HCT116 (cell line): ENCODE measurements at regions not wholly inside any gene's neighbourhood (a gene's known extent, or its start where the extent isn't known, plus 50 kb on each side); places are given as distances from the start of the nearest gene placed in this dataset.

Experiments
- ATAC-seq: fragments of 200-7000 bp; cut with Tn5 transposase; 2 replicates; pipeline ENCODE4 v1.9.1; 2020; ENCODE audit warnings: mild to moderate bottlenecking, moderate library complexity
- BruUV-seq: library from RNA; stranded (reverse); fragments of 400-500 nt; replicated peaks from 2 replicates; lab custom pipeline; 2021; lab: Mats Ljungman, UMichigan
- CTCF ChIA-PET: fragments of 300-600 bp; sonication (Branson Sonifier 250); formaldehyde crosslinking; loops from one replicate; lab custom pipeline; 2021; ENCODE audit warnings: antibody characterized with exemption; lab: Charles Lee
- POLR2A ChIA-PET: fragments of 300-600, 350-600 bp; sonication (Branson Sonifier 250); formaldehyde crosslinking; loops from one replicate; lab custom pipeline; 2021; ENCODE audit warnings: antibody characterized with exemption; lab: Charles Lee
- RAD21 ChIA-PET, 2 experiments: fragments of 300-600 bp; sonication (Branson Sonifier 250); formaldehyde crosslinking; loops; one replicate each; lab custom pipeline; 2023; ENCODE audit warnings: low total read pairs in 2 of 2; ENCODE audit not compliant: uncharacterized antibody in 2 of 2, unreplicated experiment in 2 of 2, low non-redundant PET in 1 of 2; lab: Charles Lee
- DNase-seq: peaks from one replicate; pipeline ENCODE4 v3.0.0-alpha.2; 2010; ENCODE audit warnings: low read depth, low spot score
- H2AFZ ChIP-seq: fragments of 200-600 bp; shearing (Covaris generic), sonication (generic); 2 replicates; pipeline ENCODE4 v1.6.1; 2017; ENCODE audit warnings: low read depth, mixed run types, mixed read lengths, antibody characterized with exemption, low read length; ENCODE audit not compliant: poor library complexity, severe bottlenecking
- H3K27ac ChIP-seq: 2 replicates; pipeline ENCODE4 v1.5.1; 2012; ENCODE audit warnings: low read depth, low read length
- H3K27me3 ChIP-seq: fragments of 200-600 bp; sonication (generic); 2 replicates; pipeline ENCODE4 v1.6.1; 2016; ENCODE audit warnings: mixed run types, low read length, mixed read lengths; ENCODE audit not compliant: insufficient read depth
- H3K36me3 ChIP-seq, 2 experiments: fragments of 200-500 bp in 1 of 2; fragments of 200-600 bp in 1 of 2; sonication (Bioruptor generic) in 1 of 2; sonication (generic) in 1 of 2; 2 replicates each; pipeline versions ENCODE4 v1.5.1 to v1.6.1; 2014 to 2016; ENCODE audit warnings: low read length in 2 of 2, inconsistent platforms in 1 of 2, mixed read lengths in 1 of 2, mixed run types in 1 of 2; ENCODE audit not compliant: insufficient read depth in 2 of 2, control insufficient read depth in 1 of 2
- H3K4me1 ChIP-seq, 2 experiments: fragments of 200-600 bp in 1 of 2; sonication (generic) in 1 of 2; 2 replicates each; pipeline versions ENCODE4 v1.5.1 to v1.6.1; 2012 to 2017; ENCODE audit warnings: low read length in 2 of 2, inconsistent platforms in 1 of 2, mild to moderate bottlenecking in 1 of 2, mixed read lengths in 1 of 2, mixed run types in 1 of 2, moderate library complexity in 1 of 2; ENCODE audit not compliant: insufficient read depth in 2 of 2, control insufficient read depth in 1 of 2
- H3K4me2 ChIP-seq: fragments of 200-600 bp; sonication (generic); 2 replicates; pipeline ENCODE4 v1.6.1; 2017; ENCODE audit warnings: mixed run types, low read length, mixed read lengths
- H3K4me3 ChIP-seq, 2 experiments: fragments of 200-600 bp in 1 of 2; sonication (generic) in 1 of 2; replicated peaks in 1 of 2; 2 replicates each; pipeline ENCODE4 v1.5.1; 2011 to 2016; ENCODE audit warnings: low read length in 2 of 2, control low read depth in 1 of 2, low read depth in 1 of 2, mild to moderate bottlenecking in 1 of 2, mixed read lengths in 1 of 2, mixed run types in 1 of 2
- H3K79me2 ChIP-seq: fragments of 200-600 bp; sonication (generic); 2 replicates; pipeline ENCODE4 v1.6.1; 2017; ENCODE audit warnings: mild to moderate bottlenecking, mixed run types, low read length, moderate library complexity, mixed read lengths; ENCODE audit not compliant: insufficient read depth
- H3K9ac ChIP-seq: fragments of 200-600 bp; sonication (generic); 2 replicates; pipeline ENCODE4 v1.6.1; 2016; ENCODE audit warnings: low read length, mixed read lengths
- H3K9me2 ChIP-seq: fragments of 200-600 bp; sonication (generic), shearing (Covaris generic); 2 replicates; pipeline ENCODE4 v1.6.1; 2017; ENCODE audit warnings: mixed run types, mild to moderate bottlenecking, moderate library complexity; ENCODE audit not compliant: insufficient read depth
- H3K9me3 ChIP-seq, 2 experiments: fragments of 200-500 bp in 1 of 2; fragments of 200-600 bp in 1 of 2; sonication (Bioruptor generic) in 1 of 2; sonication (generic) in 1 of 2; 2 replicates each; pipeline ENCODE4 v1.6.1; 2014 to 2017; ENCODE audit warnings: low read length in 2 of 2, mixed read lengths in 2 of 2, inconsistent platforms in 1 of 2, low read depth in 1 of 2, mild to moderate bottlenecking in 1 of 2, mixed run types in 1 of 2, moderate library complexity in 1 of 2; ENCODE audit not compliant: control insufficient read depth in 1 of 2, insufficient read depth in 1 of 2
- H4K20me1 ChIP-seq: fragments of 200-600 bp; sonication (generic), shearing (Covaris generic); 2 replicates; pipeline ENCODE4 v1.6.1; 2017; ENCODE audit warnings: mixed run types, mild to moderate bottlenecking, moderate library complexity; ENCODE audit not compliant: insufficient read depth
- CBX3 ChIP-seq: IDR thresholded peaks from 2 replicates; pipeline ENCODE4 v1.6.1; 2012; ENCODE audit warnings: low read depth
- CEBPB ChIP-seq: IDR thresholded peaks from 2 replicates; pipeline ENCODE4 v1.6.1; 2012; ENCODE audit warnings: low read depth
- ELF1 ChIP-seq: IDR thresholded peaks from 2 replicates; pipeline ENCODE4 v1.6.1; 2012; ENCODE audit warnings: low read depth, borderline replicate concordance
- EZH2 ChIP-seq: fragments of 200-600 bp; sonication (generic); IDR thresholded peaks from 2 replicates; pipeline ENCODE4 v1.6.1; 2017; ENCODE audit warnings: antibody characterized with exemption, mixed run types
- EZH2phosphoT487 ChIP-seq: fragments of 200-600 bp; IDR thresholded peaks from 2 replicates; pipeline ENCODE4 v1.6.1; 2018; ENCODE audit warnings: antibody characterized with exemption, borderline replicate concordance
- JUND ChIP-seq: IDR thresholded peaks from 2 replicates; pipeline ENCODE4 v1.6.1; 2012
- POLR2A ChIP-seq: IDR thresholded peaks from 2 replicates; pipeline ENCODE4 v1.7.0; 2011; ENCODE audit warnings: borderline replicate concordance; ENCODE audit not compliant: insufficient read depth, insufficient read length; ENCODE audit errors: extremely low read depth
- POLR2AphosphoS5 ChIP-seq: IDR thresholded peaks from 2 replicates; pipeline ENCODE4 v1.6.1; 2011; ENCODE audit warnings: mild to moderate bottlenecking, low read depth, low read length, moderate library complexity
- RAD21 ChIP-seq: IDR thresholded peaks from 2 replicates; pipeline ENCODE4 v1.6.1; 2012; ENCODE audit warnings: low read depth, mild to moderate bottlenecking
- REST ChIP-seq: IDR thresholded peaks from 2 replicates; pipeline ENCODE4 v1.6.1; 2012; ENCODE audit warnings: low read depth
- SIN3A ChIP-seq: IDR thresholded peaks from 2 replicates; pipeline ENCODE4 v1.6.1; 2012; ENCODE audit warnings: low read depth
- TCF7L2 ChIP-seq: IDR thresholded peaks from 2 replicates; pipeline ENCODE4 v1.7.0; 2011; ENCODE audit warnings: borderline replicate concordance, inconsistent platforms; ENCODE audit not compliant: insufficient read depth, insufficient read length; ENCODE audit errors: extremely low read depth
- YY1 ChIP-seq: IDR thresholded peaks from 2 replicates; pipeline ENCODE4 v1.6.1; 2011; ENCODE audit warnings: low read length, low read depth, moderate library complexity, mild to moderate bottlenecking; ENCODE audit not compliant: insufficient replicate concordance; ENCODE audit errors: extremely low read depth
- ZBTB33 ChIP-seq: IDR thresholded peaks from 2 replicates; pipeline ENCODE4 v1.6.1; 2011; ENCODE audit warnings: mild to moderate bottlenecking, low read length, moderate library complexity; ENCODE audit not compliant: insufficient replicate concordance; ENCODE audit errors: extremely low read depth
- intact Hi-C: fragments of 100-400 bp; cut with micrococcal nuclease; formaldehyde crosslinking; loops from 2 replicates; pipeline ENCODE4 v1.10.0; 2022

GRCh38 chr17:71558901-71559300, 561.9 kb upstream of the SOX9 start:
- Histone ChIP-seq H3K27ac (no peak overlapping the region), H3K9ac (no peak overlapping the region), H3K4me2 (no peak overlapping the region), H3K9me3 (no peaks in the 10 kb centered on the region), H3K27me3 (no peaks in the 10 kb centered on the region), H2AFZ (no peak overlapping the region), H3K4me3 (no peak overlapping the region), H3K9me2 (no peaks in the 10 kb centered on the region), H3K36me3 (no peaks in the 10 kb centered on the region), H3K4me1 (no peaks in the 10 kb centered on the region), H4K20me1 (no peaks in the 10 kb centered on the region), H3K79me2 (no peaks in the 10 kb centered on the region)
- no peak for ATAC-seq
- CTCF ChIA-PET = no interaction called here
- TF ChIP-seq JUND (no peak), RAD21 (no peak), TCF7L2 (no peak), YY1 (no peak), CBX3 (no peak), ZBTB33 (no peak), ELF1 (no peak), CEBPB (no peak), SIN3A (no peak), REST (no peak), EZH2phosphoT487 (no peak), POLR2A (no peak), EZH2 (no peak), POLR2AphosphoS5 (no peak)
- BruUV-seq = no TSS peak
- DNase-seq = no peak
- POLR2A ChIA-PET = no interaction called here
- RAD21 ChIA-PET = no interaction called here
- intact Hi-C loops = no loop called here
